Stimulated activated effector memory CD8-positive, alpha-beta T cell treated with anti-CD3 and anti-CD28 coated beads, Interleukin-12 subunit alpha, Interleukin-12 subunit beta, amount 100 ng/mL, for 72 hours (primary cell): ENCODE measurements at regions not wholly inside any gene's neighbourhood (a gene's known extent, or its start where the extent isn't known, plus 50 kb on each side); places are given as distances from the start of the nearest gene placed in this dataset.
A peak's percentile ranks its signal among the peaks of the same experiment; 100 is the strongest.

Experiments
- ATAC-seq: fragments of 150-1000 bp; cut with Tn5 transposase; 2 replicates; pipeline ENCODE4 v1.10.0; 2021
- DNase-seq, 2 donors: peaks; one replicate each; pipeline ENCODE4 v3.0.0; 2021 to 2022; ENCODE audit warnings: low spot score in 2 of 2
- H3K27ac Mint-ChIP-seq: one replicate; pipeline ENCODE4 v1.8.0; 2022; ENCODE audit warnings: mild to moderate bottlenecking, mixed read lengths
- H3K36me3 Mint-ChIP-seq: one replicate; pipeline ENCODE4 v1.8.0; 2022; ENCODE audit warnings: mild to moderate bottlenecking, mixed read lengths
- H3K4me1 Mint-ChIP-seq: one replicate; pipeline ENCODE4 v1.8.0; 2022; ENCODE audit warnings: mixed read lengths
- H3K4me3 Mint-ChIP-seq: one replicate; pipeline ENCODE4 v1.8.0; 2022; ENCODE audit warnings: mild to moderate bottlenecking, mixed read lengths
- H3K9me3 Mint-ChIP-seq: one replicate; pipeline ENCODE4 v1.8.0; 2022; ENCODE audit warnings: mixed read lengths

- Mint-ChIP-seq H3K4me3 (no peak overlapping the region), H3K27ac (no peak overlapping the region), H3K4me1 (no peaks in the 10 kb centered on the region), H3K36me3 (no peaks in the 10 kb centered on the region), H3K9me3 (peaks cover 5% of the 10 kb centered on the region)
- DNase-seq (no peak), ATAC-seq (no peak)
Measured at GRCh38 chr7:45359776-45360175, 202.2 kb downstream of the RAMP3 start.

GRCh38 chr7:45363669-45364068, 206.1 kb downstream of the RAMP3 start:
- Mint-ChIP-seq H3K9me3 (peaks cover 3% of the 10 kb centered on the region), H3K4me3 (no peak overlapping the region), H3K36me3 (no peaks in the 10 kb centered on the region), H3K4me1 (no peaks in the 10 kb centered on the region), H3K27ac (no peak overlapping the region)
- no peak for ATAC-seq
- DNase-seq: no peak

DNA sequence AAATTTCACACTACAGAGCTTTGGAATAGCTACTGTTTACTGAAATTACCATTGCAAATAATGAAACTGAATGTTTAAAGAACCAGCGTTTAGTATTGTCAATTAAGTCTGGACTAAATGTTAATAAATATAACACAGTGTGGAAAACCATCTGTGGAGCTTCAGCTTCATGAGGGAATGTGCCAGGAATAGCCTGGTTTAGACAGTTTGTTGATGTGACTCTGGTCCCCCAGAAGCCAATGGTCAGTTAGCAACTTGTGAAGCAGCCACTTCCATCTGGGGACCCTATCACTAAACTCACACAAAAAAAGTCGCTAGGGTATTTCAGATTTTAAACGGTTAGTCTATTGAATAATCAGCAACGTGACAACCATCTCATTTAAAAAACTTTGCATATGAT, 207.8 kb downstream of the RAMP3 start:
- H3K4me1 Mint-ChIP-seq: no peaks in the 10 kb centered on the region
- H3K9me3 Mint-ChIP-seq: no peaks in the 10 kb centered on the region
- no peaks in the 10 kb centered on the region for H3K36me3 Mint-ChIP-seq
- H3K4me3 Mint-ChIP-seq: no peak overlapping the region
- H3K27ac Mint-ChIP-seq: no peak overlapping the region
- DNase-seq (no peak), ATAC-seq (no peak)

- DNase-seq (no peak), ATAC-seq (no peak)
- Mint-ChIP-seq H3K9me3 (no peaks in the 10 kb centered on the region), H3K36me3 (no peaks in the 10 kb centered on the region), H3K4me1 (no peaks in the 10 kb centered on the region), H3K4me3 (no peak overlapping the region), H3K27ac (no peak overlapping the region)
Measured at GRCh38 chr7:45366475-45366874, 207.7 kb upstream of the ADCY1 start.

GRCh38 chr7:45367026-45367425, 207.1 kb upstream of the ADCY1 start:
- Mint-ChIP-seq H3K27ac (no peak overlapping the region), H3K9me3 (no peaks in the 10 kb centered on the region), H3K4me3 (no peak overlapping the region), H3K4me1 (no peaks in the 10 kb centered on the region), H3K36me3 (no peaks in the 10 kb centered on the region)
- DNase-seq (no peak), ATAC-seq (no peak)

DNA sequence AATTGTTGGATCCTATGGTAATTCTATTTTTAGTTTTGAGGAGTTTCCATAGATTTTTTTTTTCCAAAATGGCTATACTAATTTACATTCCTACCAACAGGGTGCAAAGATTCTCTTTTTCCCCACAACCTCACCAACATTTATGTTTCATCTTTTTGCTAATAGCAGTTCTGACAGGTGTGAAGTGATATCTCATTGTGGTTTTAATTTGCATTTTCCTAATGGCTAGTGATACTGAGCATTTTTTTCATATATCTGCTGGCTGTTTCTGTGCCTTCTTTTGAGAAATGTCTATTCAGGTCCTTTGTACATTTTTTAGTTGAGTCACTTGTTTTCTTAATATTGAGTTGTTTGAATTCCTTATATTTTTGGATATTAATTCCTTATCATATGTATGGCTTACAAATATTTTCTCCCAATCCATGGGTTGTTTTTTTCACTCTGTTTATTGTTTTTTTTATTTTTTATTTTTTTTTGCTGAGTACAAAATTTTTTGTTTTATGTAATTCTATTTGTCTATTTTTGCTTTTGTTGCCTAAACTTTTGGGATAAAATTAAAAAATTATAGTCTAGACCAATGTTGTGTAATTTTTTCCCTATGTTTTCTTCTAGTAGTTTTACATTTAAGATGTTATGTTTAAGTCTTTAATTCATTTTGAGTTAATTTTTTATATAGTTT, 205.9 kb upstream of the ADCY1 start:
- no peaks in the 10 kb centered on the region for H3K4me1 Mint-ChIP-seq
- ATAC-seq: no peak
- no peak overlapping the region for H3K27ac Mint-ChIP-seq
- no peaks in the 10 kb centered on the region for H3K9me3 Mint-ChIP-seq
- DNase-seq: no peak
- H3K36me3 Mint-ChIP-seq: no peaks in the 10 kb centered on the region
- no peak overlapping the region for H3K4me3 Mint-ChIP-seq

- Mint-ChIP-seq H3K4me1 (no peaks in the 10 kb centered on the region), H3K9me3 (no peaks in the 10 kb centered on the region), H3K4me3 (no peak overlapping the region), H3K27ac (no peak overlapping the region), H3K36me3 (no peaks in the 10 kb centered on the region)
- ATAC-seq (no peak), DNase-seq (no peak)
Measured at GRCh38 chr7:45384499-45384898, 189.7 kb upstream of the ADCY1 start.

DNA sequence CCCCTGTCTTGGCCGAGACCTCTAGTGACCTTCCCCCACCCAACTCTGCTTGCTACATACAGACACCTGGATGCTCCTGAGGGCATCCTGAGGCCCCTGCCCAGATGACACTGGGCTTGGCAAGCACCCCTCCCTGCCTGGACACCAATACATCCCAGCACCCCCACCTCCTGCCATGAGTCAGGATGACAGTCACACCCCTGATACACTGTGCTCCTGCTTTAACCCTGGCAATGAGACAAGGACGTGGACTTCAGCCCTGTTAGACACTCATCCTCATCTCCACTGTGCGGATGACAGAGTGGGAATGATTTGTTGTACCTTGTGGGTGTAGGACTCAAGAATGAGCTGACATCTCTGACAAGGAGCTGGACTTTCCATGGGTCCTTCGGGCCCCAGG, 186.3 kb upstream of the ADCY1 start:
- ATAC-seq (peak; percentile 29), DNase-seq (no peak)
- Mint-ChIP-seq H3K27ac (no peak overlapping the region), H3K9me3 (no peaks in the 10 kb centered on the region), H3K4me3 (no peak overlapping the region), H3K36me3 (no peaks in the 10 kb centered on the region), H3K4me1 (no peaks in the 10 kb centered on the region)

DNA sequence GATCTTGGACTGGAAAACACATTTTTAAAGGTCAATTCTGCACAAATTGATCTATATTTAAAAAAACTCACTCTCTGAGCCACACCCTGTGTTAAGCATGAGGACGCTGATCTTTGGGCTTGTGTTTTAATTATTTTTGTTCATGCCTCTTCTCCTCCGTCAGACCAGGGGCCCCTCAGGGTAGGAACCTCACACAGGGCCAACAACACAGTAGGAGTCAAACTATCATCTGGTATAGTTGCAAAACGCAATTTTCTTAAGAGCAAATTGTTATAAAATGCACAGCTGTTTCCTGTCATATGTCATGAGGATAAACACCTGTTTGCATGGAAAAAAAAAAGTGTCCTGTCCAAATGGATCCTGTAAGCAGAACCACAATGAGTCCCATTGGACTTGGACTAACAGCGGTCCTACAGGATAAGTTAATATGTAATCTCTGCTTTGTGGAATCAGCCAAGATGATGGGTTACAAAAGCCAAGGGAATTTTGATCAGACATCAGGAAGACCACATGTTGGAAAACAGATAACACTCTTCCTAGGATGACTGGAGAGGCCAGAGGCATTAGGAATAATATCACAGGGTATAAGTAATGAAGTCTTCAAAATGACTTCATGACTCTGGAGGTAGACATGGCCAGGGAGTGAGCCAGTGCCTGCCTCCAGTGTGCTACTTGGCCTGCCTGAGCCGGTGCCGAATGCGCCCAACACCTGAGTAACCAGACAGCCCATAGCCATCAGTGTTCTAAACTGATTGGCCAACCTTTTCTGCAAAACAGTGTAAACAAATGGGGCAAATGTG, 184.9 kb upstream of the ADCY1 start:
- H3K36me3 Mint-ChIP-seq: no peaks in the 10 kb centered on the region
- no peak for ATAC-seq
- H3K27ac Mint-ChIP-seq: no peak overlapping the region
- H3K9me3 Mint-ChIP-seq: no peaks in the 10 kb centered on the region
- no peaks in the 10 kb centered on the region for H3K4me1 Mint-ChIP-seq
- DNase-seq: no peak
- H3K4me3 Mint-ChIP-seq: no peak overlapping the region

- no peaks in the 10 kb centered on the region for H3K4me1 Mint-ChIP-seq
- no peaks in the 10 kb centered on the region for H3K9me3 Mint-ChIP-seq
- H3K36me3 Mint-ChIP-seq: no peaks in the 10 kb centered on the region
- H3K27ac Mint-ChIP-seq: no peak overlapping the region
- ATAC-seq (no peak), DNase-seq (no peak)
- no peak overlapping the region for H3K4me3 Mint-ChIP-seq
Measured at GRCh38 chr7:45390180-45390579, 184.0 kb upstream of the ADCY1 start.

GRCh38 chr7:45390731-45391130, 183.4 kb upstream of the ADCY1 start:
- H3K4me1 Mint-ChIP-seq: no peaks in the 10 kb centered on the region
- no peak for ATAC-seq
- no peak for DNase-seq
- no peak overlapping the region for H3K27ac Mint-ChIP-seq
- no peaks in the 10 kb centered on the region for H3K9me3 Mint-ChIP-seq
- H3K4me3 Mint-ChIP-seq: no peak overlapping the region
- H3K36me3 Mint-ChIP-seq: no peaks in the 10 kb centered on the region

DNA sequence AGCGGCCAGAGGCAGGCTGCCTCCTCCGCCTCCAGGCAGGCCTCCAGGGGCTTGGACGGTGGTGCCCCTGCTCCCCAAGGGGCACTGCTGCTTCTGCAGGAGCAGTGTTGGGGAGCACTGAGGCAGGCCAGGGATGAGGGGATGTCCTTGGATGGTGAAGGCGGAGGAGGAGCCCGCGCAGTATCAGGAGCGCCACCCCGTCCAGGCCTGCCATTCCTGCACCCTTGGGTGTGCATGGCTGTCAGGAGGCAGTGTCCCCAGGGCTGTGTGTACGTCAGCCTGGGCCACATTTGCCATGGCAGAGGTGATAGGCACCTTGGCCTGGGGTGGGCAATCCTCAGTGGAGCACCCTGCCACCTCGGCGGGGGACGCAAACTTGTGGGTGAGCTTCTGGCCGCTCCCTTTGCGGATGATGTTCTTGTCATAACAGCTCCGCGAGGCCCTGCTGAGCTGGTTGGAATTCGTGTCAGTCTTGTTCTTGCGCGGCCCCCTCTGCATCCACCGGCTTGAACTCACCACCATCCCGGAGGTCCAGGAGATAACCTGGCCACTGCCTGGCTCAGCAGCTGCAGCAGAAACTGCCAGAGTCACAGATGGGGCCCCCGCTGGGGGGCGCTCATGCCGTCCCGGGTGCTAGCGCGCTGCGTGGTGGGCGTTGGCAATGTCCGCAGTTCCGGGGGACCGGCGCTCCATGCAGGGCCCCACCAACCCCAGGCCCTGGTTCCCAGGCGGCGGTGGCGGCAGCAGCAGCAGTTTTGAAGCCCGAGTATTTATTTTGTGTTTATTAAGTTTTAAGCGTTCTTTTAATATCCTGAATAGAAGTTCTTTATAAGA, 182.3 kb upstream of the ADCY1 start:
- Mint-ChIP-seq H3K27ac (no peak overlapping the region), H3K36me3 (no peaks in the 10 kb centered on the region), H3K9me3 (no peaks in the 10 kb centered on the region), H3K4me1 (no peaks in the 10 kb centered on the region), H3K4me3 (no peak overlapping the region)
- no peak for ATAC-seq
- no peak for DNase-seq

- Mint-ChIP-seq H3K4me1 (no peaks in the 10 kb centered on the region), H3K36me3 (no peaks in the 10 kb centered on the region), H3K9me3 (no peaks in the 10 kb centered on the region), H3K27ac (no peak overlapping the region), H3K4me3 (no peak overlapping the region)
- ATAC-seq (no peak), DNase-seq (no peak)
Measured at GRCh38 chr7:45394117-45394708, 180.0 kb upstream of the ADCY1 start.

DNA sequence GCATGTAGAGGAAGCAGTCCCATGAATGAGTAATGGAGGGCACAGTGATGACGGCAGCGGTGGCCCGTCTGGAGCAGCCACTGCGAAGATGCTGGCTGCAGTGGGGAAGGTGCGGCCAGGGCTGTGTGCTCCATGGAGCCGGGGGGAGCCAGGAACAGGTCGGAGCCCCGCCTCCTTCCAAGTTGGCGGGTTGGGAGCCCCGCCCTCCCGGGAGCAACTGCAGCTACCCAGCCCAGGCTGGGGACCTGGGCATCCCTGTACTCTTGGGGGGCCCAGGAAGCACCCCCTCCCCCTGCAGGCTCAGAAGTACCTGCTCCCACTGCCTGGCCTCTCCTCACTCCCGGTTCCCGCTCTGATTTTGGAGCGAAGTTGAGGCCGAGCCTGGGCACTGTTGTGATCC, 175.1 kb upstream of the ADCY1 start:
- H3K27ac Mint-ChIP-seq: no peak overlapping the region
- H3K4me3 Mint-ChIP-seq: no peak overlapping the region
- H3K4me1 Mint-ChIP-seq: no peaks in the 10 kb centered on the region
- peaks cover 4% of the 10 kb centered on the region for H3K9me3 Mint-ChIP-seq
- peaks cover 4% of the 10 kb centered on the region for H3K36me3 Mint-ChIP-seq
- no peak for ATAC-seq
- no peak for DNase-seq

- peak; percentile 17 for ATAC-seq
Measured at GRCh38 chr7:45400680-45401079, 173.5 kb upstream of the ADCY1 start.

More at GRCh38 chr7:45400680-45401079, 173.5 kb upstream of the ADCY1 start:
- Mint-ChIP-seq H3K36me3 (peaks cover 4% of the 10 kb centered on the region), H3K4me3 (no peak overlapping the region), H3K4me1 (no peaks in the 10 kb centered on the region), H3K9me3 (peaks cover 4% of the 10 kb centered on the region), H3K27ac (no peak overlapping the region)
- no peak for DNase-seq
